DMS53 treated with DMSO at 0.1 percent for 48 hours (cell line): ENCODE measurements at regions not wholly inside any gene's neighbourhood (a gene's known extent, or its start where the extent isn't known, plus 50 kb on each side); places are given as distances from the start of the nearest gene placed in this dataset.

Experiments used
- DNase-seq: peaks from one replicate; lab custom pipeline; 2025; ENCODE audit not compliant: unreplicated experiment; lab: John Stamatoyannopoulos, UW

DNA sequence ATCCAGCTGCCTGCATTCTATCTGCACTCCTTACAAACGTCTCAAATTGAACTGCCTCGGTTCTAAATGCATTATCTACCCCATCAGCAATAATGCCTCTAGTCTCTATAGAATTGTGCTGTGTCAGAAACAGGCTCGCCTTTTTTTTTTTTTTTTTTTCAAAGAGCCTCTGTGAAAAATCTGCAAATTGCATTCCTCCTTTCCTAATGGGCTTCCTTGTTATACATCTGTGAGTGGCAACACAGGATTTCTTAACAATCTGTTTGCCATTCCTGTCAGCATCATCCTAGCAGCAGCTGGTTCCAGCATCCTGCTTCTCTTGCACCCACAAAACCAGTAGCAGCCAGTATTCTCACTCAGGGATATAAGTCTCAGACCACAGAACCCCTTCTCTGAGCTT is 413.5 kb upstream of the SEMA3D start:
- DNase-seq: peak; percentile 31

GRCh38 chr7:85596827-85597226 is 410.0 kb upstream of the SEMA3D start:
- DNase-seq: no peak

DNA sequence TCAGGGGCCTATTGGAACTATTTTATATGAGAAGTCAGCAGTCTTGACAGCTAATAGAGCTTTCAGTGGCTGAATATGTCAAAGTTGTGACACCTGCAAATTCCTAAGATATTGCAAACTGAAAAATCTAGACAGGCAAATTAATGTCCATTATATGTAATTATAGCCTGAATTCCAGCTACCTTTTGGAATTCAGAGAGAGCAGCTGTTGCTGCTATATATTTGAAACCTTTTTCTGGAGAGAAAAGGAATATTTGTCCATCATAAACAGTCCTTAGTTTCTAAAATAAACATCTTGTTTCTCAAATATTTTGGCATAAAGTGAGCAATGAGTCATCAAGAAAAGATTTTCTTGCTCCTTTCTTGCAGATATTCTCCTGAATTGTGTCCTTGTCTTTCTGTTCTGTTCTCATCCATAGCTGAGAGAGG is 408.9 kb upstream of the SEMA3D start:
- no peak for DNase-seq

- DNase-seq: peak; percentile 31
Measured at GRCh38 chr7:85593355-85593754, 406.5 kb upstream of the SEMA3D start.

DNA sequence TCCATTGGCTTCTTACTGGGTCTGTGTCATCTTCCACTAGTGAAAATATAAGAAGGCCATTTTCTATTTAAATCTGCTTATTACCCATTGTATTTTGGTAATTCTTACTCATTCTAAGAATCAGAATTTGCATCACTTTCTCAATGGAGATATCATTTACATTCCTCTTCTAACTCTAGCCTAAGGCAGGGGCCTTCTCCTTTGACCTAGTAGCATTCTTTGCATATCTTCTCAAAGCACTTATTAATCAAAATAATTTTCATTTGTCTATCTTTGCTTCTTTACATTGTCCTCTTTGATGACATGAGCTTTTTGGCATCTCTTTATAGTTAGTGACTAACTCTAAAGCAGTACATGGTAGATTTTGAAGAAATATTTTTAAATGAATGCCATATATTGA is 400.9 kb upstream of the SEMA3D start:
- no peak for DNase-seq

DNA sequence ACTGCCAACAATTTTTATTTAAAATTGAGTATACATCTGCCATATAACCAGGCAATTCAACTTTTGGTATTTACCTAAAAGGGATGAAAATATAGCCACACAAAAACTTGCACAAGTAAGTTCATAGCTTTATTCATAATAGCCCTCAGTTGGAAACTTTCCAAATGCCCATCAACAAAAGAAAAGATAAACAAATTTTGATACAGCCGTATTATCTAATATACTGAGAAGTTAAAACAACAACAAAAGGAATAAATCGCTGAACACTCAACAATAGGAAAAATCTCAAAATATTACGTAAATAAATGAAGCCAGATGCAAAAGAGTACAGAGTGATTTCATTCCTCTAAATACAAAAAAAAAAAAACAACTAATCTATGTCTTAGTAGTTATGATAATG is 399.2 kb upstream of the SEMA3D start:
- no peak for DNase-seq

GRCh38 chr7:85583131-85583953 is 396.5 kb upstream of the SEMA3D start:
- no peak for DNase-seq

- no peak for DNase-seq
Measured at GRCh38 chr7:85573844-85574243, 387.0 kb upstream of the SEMA3D start.

- DNase-seq: no peak
Measured at GRCh38 chr7:85573346-85573745, 386.5 kb upstream of the SEMA3D start.

DNA sequence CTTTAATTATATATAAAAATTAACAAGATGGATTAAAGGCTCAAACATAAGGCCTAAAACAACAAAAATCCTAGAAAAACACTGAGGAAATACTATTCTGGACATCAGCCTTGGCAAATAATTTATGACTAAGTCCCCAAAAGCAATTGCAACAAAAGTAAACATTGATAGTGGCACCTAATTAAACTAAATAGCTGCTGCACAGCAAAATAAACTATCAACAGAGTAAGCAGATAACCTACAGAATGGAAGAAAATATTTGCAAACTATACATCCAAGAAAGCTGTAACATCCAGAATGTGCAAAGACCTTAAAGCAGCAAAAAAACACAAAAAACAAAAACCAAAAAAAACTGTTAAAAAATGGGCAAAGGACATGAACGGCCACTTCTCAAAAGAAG is 384.0 kb upstream of the SEMA3D start:
- no peak for DNase-seq

- no peak for DNase-seq
Measured at GRCh38 chr7:85567983-85568382, 381.1 kb upstream of the SEMA3D start.

GRCh38 chr7:85566095-85566794 is 379.4 kb upstream of the SEMA3D start:
- DNase-seq: no peak

- DNase-seq: no peak
Measured at GRCh38 chr7:85565276-85565675, 378.4 kb upstream of the SEMA3D start.

GRCh38 chr7:85564861-85565260 is 378.0 kb upstream of the SEMA3D start:
- DNase-seq: no peak

DNA sequence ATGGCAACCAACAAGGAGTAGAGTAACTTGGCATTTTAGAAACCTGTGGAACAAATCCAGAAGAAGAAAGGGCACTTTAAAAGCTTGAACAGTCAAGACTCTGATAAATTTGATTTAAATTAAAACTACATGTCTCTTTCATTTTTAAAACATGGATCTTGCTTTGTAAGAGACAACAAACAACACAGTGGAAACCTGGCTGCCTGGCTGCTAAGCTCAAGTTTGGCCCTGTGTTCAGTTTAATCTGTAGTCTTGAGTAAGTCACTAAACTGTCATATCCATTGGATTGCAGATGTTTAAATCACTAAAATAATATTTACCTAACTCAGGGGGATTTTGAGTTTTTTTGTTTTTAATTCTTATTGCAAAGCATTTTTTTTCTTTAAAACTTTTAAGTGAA is 374.9 kb upstream of the SEMA3D start:
- no peak for DNase-seq

GRCh38 chr7:85554236-85555178 is 367.7 kb upstream of the SEMA3D start:
- peak; percentile 82 for DNase-seq

GRCh38 chr7:85535974-85536729 is 349.3 kb upstream of the SEMA3D start:
- no peak for DNase-seq

DNA sequence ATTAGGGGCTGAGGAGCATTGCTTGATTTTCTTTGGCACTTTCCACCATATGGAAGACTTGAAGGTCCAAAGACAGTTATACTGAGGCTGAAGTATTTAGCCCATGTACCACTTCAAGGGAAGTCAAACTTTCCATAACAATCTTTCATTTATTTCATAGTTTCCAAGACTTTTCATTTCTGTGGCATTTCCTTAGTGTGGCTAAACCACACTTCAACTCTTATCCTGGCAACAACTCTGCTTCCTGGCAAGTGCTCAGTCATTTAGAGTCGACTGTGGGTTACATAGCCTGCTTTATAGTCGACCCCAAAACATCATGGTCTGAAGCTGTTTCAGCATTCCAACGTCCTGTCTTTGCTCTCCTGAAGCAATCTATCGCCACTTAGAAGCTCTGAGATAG is 343.0 kb upstream of the SEMA3D start:
- DNase-seq: no peak

- no peak for DNase-seq
Measured at GRCh38 chr7:85529201-85529600, 342.3 kb upstream of the SEMA3D start.

DNA sequence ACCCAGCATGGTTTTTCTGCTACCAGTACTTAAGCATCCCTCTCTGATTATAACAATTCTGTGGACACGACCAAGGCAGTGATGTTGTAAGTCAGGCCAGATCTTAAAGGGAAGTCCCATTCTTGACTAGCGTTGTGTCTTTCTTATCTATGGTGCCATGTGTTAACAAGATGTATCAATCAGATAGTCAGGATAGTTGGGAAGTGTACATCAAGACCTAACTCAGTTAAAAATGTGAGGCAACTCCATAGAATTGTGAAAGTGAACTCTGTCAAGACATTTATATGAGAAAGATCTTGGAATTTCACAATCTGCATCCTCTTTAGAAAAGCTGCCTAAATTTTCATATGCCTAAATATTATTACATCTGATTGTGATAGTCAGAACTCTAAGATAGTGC is 341.7 kb upstream of the SEMA3D start:
- DNase-seq: no peak

DNA sequence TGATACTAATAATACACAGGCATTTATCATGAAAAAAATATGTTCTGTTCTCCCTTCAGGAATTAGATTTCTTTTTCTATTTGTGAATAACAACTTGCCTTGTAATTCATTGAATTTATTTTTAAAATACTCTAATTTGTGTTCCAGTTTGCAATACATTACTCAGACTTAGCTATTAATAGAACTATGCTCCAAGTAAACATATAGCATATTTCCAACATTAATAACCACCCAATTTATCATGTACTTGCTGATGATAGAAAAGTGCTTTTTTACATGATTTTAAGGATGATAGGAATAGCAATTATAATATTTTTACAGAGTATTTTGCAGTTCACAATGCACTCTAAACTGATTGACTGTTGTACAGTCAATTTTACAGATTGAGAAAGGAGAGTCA is 338.8 kb upstream of the SEMA3D start:
- no peak for DNase-seq
